ENCODE measurements at regions not wholly inside any gene's neighbourhood (a gene's known extent, or its start where the extent isn't known, plus 50 kb on each side); places are given as distances from the start of the nearest gene placed in this dataset.
A peak's percentile ranks its signal among the peaks of the same experiment; 100 is the strongest.

GRCh38 chr1:244970744-244971551, 106.6 kb upstream of the HNRNPU start (continued):
- TF ChIP-seq PBX2 (CRISPR knock-in tag; IDR thresholded peaks at IDR 0.05; ENCODE audit: low read depth) (no peak), PBX2 (tag; conservative IDR thresholded peaks at IDR 0.05; ENCODE audit: low read depth) (no peak), ZNF551 (CRISPR knock-in tag; IDR thresholded peaks at IDR 0.05) (no peak), NR4A1 (CRISPR knock-in tag; IDR thresholded peaks at IDR 0.05) (no peak), NR4A1 (tag; IDR thresholded peaks at IDR 0.05) (peak; percentile 69), STAT5B (CRISPR knock-in tag; IDR thresholded peaks at IDR 0.05) (no peak), CCNT2 (IDR thresholded peaks at IDR 0.05; ENCODE audit: borderline replicate concordance, extremely low read depth, insufficient read length, low read depth, low read length) (peak; percentile 94), ZNF41 (CRISPR knock-in tag; conservative IDR thresholded peaks at IDR 0.05) (no peak), PPARD (CRISPR knock-in tag; IDR thresholded peaks at IDR 0.05) (no peak), IRF2 (CRISPR knock-in tag; IDR thresholded peaks at IDR 0.05) (no peak), HDAC8 (tag; IDR thresholded peaks at IDR 0.05) (peak; percentile 88; the same call in 1 of the 2 replicates), ID3 (CRISPR knock-in tag; IDR thresholded peaks at IDR 0.05) (no peak), ID3 (tag; IDR thresholded peaks at IDR 0.05) (peak; percentile 64), CCAR2 (IDR thresholded peaks at IDR 0.05; ENCODE audit: low read depth, low read length) (no peak), ZNF146 (CRISPR knock-in tag; IDR thresholded peaks at IDR 0.05; ENCODE audit: unreplicated experiment) (no peak), LEF1 (IDR thresholded peaks at IDR 0.05) (peak; percentile 31; the same call in 1 of the 2 replicates), ZSCAN29 (IDR thresholded peaks at IDR 0.05) (no peak), GABPB1 (CRISPR knock-in tag; IDR thresholded peaks at IDR 0.05) (peak; percentile 80), POLR2A (conservative IDR thresholded peaks at IDR 0.05) (peak; percentile 95)
- TF ChIP-seq, protein P1, sequence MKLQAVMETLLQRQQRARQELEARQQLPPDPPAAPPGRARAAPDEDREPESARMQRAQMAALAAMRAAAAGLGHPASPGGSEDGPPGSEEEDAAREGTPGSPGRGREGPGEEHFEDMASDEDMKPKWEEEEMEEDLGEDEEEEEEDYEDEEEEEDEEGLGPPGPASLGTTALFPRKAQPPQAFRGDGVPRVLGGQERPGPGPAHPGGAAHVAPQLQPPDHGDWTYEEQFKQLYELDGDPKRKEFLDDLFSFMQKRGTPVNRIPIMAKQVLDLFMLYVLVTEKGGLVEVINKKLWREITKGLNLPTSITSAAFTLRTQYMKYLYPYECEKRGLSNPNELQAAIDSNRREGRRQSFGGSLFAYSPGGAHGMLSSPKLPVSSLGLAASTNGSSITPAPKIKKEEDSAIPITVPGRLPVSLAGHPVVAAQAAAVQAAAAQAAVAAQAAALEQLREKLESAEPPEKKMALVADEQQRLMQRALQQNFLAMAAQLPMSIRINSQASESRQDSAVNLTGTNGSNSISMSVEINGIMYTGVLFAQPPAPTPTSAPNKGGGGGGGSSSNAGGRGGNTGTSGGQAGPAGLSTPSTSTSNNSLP (IDR thresholded peaks at IDR 0.05; ENCODE audit: borderline replicate concordance, low read depth, low read length): no peak
- TF ChIP-seq, protein P2, sequence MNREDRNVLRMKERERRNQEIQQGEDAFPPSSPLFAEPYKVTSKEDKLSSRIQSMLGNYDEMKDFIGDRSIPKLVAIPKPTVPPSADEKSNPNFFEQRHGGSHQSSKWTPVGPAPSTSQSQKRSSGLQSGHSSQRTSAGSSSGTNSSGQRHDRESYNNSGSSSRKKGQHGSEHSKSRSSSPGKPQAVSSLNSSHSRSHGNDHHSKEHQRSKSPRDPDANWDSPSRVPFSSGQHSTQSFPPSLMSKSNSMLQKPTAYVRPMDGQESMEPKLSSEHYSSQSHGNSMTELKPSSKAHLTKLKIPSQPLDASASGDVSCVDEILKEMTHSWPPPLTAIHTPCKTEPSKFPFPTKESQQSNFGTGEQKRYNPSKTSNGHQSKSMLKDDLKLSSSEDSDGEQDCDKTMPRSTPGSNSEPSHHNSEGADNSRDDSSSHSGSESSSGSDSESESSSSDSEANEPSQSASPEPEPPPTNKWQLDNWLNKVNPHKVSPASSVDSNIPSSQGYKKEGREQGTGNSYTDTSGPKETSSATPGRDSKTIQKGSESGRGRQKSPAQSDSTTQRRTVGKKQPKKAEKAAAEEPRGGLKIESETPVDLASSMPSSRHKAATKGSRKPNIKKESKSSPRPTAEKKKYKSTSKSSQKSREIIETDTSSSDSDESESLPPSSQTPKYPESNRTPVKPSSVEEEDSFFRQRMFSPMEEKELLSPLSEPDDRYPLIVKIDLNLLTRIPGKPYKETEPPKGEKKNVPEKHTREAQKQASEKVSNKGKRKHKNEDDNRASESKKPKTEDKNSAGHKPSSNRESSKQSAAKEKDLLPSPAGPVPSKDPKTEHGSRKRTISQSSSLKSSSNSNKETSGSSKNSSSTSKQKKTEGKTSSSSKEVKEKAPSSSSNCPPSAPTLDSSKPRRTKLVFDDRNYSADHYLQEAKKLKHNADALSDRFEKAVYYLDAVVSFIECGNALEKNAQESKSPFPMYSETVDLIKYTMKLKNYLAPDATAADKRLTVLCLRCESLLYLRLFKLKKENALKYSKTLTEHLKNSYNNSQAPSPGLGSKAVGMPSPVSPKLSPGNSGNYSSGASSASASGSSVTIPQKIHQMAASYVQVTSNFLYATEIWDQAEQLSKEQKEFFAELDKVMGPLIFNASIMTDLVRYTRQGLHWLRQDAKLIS (CRISPR knock-in tag; IDR thresholded peaks at IDR 0.05): peak; percentile 97

All from K562 (cell line).